HG03439 (cell line): ENCODE measurements at regions not wholly inside any gene's neighbourhood (a gene's known extent, or its start where the extent isn't known, plus 50 kb on each side); places are given as distances from the start of the nearest gene placed in this dataset.

ENCODE experiments used
- ATAC-seq: cut with Tn5 transposase; IDR thresholded peaks from one replicate; pipeline ENCODE4 v1.9.1; 2021; ENCODE audit warnings: mild to moderate bottlenecking, moderate library complexity; ENCODE audit not compliant: unreplicated experiment

- ATAC-seq = no peak
Observed at GRCh38 chr4:180861651-180862050, 1381.6 kb upstream of the TENM3 start.

- no peak for ATAC-seq
Observed at GRCh38 chr4:180866933-180867643, 1376.1 kb upstream of the TENM3 start.

GRCh38 chr4:180870623-180871022 lies 1372.6 kb upstream of the TENM3 start:
- no peak for ATAC-seq

GRCh38 chr4:180898305-180898704 lies 1344.9 kb upstream of the TENM3 start:
- no peak for ATAC-seq

DNA sequence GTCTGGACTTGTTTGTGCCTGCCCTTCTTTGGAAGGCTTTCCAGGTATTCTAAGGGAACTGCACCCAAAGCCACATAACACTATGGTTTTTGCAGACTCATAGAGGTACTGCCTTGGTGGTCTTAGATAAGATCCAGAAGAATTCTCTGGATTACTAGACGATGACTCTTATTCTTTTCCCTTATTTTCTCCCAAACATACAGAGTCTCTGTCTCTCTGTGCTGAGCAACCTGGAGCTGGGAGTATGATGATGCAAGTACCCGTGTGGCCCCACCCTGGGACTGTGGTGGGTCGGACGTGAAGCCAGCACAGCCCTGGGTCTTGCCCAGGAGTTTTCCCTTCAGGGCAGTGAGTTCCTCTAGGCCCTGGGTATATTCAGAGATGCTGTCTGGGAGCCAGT lies 1342.4 kb upstream of the TENM3 start:
- no peak for ATAC-seq

DNA sequence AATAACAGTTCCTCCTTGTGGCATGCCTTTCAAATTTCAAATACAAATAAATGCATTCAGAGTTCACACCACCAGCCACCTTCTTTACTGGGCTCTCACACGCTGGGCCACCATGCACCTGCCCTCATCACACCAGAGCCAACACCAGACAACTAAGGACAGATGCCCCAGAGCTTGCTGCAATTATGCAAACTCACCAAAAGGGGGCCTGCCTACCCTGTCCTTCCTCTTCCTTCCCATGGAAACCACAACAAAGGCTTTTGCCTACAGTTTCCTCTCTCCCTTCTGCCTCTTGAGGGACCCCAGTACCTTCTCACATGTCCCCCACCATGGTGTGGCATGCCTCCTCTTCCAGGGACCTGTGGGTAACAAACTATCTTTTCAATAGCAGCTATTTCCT lies 1333.9 kb upstream of the TENM3 start:
- ATAC-seq = no peak

GRCh38 chr4:180913750-180914149 lies 1329.5 kb upstream of the TENM3 start:
- no peak for ATAC-seq

DNA sequence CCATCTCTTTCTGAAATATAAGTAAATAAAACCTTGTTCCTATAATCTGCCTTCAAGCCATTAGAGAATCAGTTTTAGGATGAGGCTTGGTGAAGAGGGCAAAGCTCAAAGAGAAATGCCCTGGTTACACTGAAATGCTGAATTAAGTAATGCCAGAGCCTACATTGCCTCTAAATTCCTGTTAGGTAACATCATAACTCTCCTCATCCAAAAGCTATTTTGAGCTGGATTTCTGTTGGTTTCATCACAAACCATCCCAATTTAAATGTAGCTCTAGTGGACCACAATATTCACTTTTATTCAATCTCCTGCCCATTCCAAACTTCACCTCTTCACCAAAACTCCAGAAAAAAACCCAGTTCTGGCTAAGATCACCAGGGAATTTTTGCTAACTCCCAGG lies 1319.7 kb upstream of the TENM3 start:
- no peak for ATAC-seq

- ATAC-seq = no peak
Observed at GRCh38 chr4:180925805-180926204, 1317.4 kb upstream of the TENM3 start.

DNA sequence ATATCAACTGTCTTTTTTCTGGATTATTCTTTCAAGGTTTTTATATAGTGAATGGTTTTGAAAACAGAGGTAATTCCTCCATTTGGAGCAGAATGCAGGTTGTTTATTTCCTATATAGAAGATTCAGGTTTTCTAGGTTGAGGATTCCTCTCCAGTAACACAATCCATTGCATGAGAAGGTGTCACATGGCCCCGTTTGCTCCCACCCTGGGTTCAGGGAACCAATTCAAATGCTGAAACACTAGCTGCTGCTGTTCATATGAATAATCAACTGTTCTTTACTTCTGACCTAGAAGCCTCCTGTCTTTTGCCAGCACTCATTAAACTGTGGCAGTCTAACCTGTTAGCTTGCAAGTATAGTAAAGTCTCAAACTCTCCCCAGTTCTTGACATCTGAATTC lies 1316.9 kb upstream of the TENM3 start:
- ATAC-seq = no peak

DNA sequence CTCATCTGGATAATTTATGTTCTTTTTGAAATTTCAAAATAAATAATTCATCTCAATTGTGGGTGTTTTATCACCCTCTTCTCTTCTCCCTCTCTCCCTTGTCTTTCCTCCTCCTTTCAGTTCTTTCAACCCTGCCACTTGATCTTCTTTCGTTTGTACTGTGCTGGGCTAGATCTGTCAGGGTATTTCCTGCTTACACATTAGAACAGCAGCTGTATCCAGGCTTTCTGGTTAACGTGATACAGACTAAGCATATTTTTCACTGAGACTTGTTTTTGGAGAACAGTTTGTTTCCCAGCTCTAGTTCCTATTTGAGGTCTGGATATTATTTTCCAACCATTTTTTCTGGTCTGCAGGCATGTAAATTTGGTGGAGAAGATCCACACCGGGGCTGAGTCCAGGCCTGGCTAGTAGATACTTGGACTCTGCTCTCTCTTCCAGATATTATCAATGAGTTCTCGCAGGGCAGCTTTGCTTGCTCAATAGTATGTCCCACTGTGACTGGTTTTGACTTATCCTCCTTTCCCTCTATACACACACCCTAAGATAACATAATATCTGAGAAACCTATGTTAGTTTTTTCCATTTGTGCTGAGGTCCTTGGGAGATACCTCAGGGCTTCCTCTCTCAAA lies 1310.7 kb upstream of the TENM3 start:
- ATAC-seq = no peak

GRCh38 chr4:180937083-180937482 lies 1306.1 kb upstream of the TENM3 start:
- ATAC-seq = no peak

GRCh38 chr4:180940680-180941079 lies 1302.5 kb upstream of the TENM3 start:
- ATAC-seq = no peak

GRCh38 chr4:180942367-180942916 lies 1300.8 kb upstream of the TENM3 start:
- ATAC-seq = no peak

GRCh38 chr4:180946188-180946587 lies 1297.0 kb upstream of the TENM3 start:
- ATAC-seq = no peak

- no peak for ATAC-seq
Observed at GRCh38 chr4:180947425-180947824, 1295.8 kb upstream of the TENM3 start.

DNA sequence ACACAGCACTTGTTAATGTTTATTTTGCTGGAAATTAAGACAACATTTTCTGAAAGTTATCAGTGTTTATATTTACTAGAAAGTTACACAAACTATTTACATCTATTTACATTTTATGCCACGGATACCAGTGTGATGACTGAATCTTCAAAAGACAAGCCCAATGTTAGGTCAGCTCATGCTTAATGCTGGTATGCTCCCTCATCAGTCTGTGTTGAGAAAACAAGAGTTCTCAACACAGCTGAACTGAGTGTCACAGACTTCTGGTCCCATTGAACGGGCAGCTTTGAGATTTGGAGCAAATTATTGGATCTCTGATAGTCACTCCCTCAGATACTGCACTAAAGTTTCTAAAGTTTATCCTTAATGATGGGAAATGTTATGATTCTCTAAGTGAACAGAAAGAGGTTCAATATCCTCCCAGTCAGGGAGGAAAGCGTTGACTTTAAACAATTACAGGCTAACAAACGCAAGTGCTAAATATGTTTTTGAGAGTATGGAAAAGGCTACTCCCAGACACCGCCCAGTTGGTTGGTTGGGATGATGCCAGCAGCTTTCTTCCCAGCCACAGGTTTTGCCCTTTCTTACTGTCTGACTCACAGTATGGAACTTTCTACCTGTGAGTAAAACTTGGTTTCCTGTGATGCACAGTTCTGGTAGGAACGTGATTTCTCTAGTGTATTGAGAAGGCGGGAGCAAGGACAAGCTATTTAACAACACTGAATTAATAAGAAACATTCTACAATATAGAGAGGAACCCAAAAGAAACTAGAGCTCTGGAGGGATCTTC lies 1293.6 kb upstream of the TENM3 start:
- no peak for ATAC-seq

DNA sequence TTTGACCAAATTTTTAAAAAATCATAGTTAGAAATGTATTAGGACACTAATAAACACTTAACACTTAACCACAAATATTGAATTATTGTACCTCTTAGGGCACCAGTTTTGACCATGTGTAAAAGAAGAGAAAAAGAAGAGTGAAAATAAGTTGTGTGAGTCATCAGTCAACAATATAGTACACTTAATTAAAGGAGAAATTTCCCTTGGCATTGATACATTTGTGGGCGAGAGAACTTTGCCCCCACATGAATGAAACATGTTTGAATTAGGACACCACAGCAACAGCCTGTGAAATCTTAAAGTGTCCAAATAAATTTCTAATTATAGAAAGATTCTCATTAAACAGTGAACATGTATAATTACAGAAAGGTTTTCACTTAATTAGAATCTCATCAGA lies 1292.8 kb upstream of the TENM3 start:
- ATAC-seq = no peak

- ATAC-seq = no peak
Observed at GRCh38 chr4:180951312-180951711, 1291.9 kb upstream of the TENM3 start.

- no peak for ATAC-seq
Observed at GRCh38 chr4:180953572-180953971, 1289.6 kb upstream of the TENM3 start.

DNA sequence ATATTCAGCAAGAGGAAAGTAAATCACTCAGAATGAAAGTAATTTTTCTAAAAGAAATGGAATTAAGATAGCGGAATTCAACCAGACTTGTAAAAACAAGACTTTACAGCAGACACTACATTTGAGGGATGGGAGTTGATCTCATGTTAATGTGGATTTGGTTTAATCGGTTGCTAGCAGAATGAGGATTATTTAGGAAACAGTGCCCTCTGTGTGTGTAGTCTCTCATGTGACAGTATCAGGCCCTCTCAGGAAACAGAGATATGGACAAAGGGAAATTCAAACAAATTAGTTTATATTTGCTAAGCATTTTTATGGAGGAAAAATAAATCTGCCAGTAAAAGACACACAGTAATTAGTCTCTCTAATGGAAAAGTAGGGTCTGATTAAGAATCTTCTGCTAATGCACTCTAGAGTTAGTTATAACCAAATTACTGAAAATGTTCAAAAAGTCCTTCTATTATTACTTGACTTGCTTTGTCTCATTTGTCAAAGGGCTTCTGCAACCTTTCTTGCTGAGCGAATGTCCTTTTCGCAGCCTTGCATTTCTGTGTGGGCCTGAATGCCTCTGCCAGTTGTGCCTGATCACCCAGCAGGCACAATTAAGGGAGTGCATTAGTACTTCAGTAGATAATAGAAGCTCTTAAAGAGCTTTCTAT lies 1282.3 kb upstream of the TENM3 start:
- ATAC-seq = no peak
